ENCODE measurements at regions not wholly inside any gene's neighbourhood (a gene's known extent, or its start where the extent isn't known, plus 50 kb on each side); places are given as distances from the start of the nearest gene placed in this dataset.

DNA sequence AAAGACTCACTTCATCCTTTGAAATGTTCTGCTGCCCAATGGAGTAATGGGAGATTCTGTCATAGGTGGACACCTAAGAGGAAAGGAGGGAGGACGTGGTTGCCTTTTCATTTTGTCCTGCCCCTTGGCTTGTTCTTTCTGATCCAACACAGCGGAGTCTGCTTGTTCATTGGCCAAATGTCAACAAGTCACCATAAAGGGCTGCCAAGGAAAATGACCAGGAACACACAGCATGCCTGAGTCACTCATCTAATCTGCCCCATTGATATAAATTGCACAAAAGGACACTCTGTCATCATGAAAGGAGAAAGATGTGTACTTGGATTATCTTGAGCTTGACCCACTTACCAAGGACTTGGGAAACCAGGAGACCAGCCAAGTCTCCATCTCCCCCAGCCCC lies 422.9 kb downstream of the SETD4 start:
- TF ChIP-seq CTCF (IDR thresholded peaks at IDR 0.05) (no peak), POLR2A (IDR thresholded peaks at IDR 0.05) (no peak), EP300 (IDR thresholded peaks at IDR 0.05) (no peak)

Measured in upper lobe of left lung (tissue), 4 donors.